ENCODE measurements at regions not wholly inside any gene's neighbourhood (a gene's known extent, or its start where the extent isn't known, plus 50 kb on each side); places are given as distances from the start of the nearest gene placed in this dataset.

DNA sequence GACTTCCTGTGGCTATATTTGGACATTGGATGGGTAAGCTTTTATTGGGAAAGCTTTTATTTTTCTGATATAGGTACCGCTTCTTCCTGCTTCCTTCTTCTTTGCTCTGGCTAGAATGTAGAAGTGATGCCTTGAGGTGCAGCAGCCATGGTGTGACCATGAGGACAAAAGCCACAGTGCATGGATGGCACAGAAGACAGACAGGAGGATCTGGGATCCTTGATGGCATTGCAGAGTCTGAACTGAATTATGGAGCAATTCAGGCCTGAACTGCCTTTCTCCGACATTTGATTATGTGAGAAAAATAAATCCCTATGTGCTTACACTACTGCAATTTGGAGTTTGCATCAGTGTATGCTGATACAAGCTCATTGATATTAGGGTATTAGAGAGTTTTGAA lies 191.3 kb upstream of the CRY1 start:
- no peak for TF ChIP-seq POLR2AphosphoS5 (IDR thresholded peaks at IDR 0.05)
- TF ChIP-seq, protein P1, sequence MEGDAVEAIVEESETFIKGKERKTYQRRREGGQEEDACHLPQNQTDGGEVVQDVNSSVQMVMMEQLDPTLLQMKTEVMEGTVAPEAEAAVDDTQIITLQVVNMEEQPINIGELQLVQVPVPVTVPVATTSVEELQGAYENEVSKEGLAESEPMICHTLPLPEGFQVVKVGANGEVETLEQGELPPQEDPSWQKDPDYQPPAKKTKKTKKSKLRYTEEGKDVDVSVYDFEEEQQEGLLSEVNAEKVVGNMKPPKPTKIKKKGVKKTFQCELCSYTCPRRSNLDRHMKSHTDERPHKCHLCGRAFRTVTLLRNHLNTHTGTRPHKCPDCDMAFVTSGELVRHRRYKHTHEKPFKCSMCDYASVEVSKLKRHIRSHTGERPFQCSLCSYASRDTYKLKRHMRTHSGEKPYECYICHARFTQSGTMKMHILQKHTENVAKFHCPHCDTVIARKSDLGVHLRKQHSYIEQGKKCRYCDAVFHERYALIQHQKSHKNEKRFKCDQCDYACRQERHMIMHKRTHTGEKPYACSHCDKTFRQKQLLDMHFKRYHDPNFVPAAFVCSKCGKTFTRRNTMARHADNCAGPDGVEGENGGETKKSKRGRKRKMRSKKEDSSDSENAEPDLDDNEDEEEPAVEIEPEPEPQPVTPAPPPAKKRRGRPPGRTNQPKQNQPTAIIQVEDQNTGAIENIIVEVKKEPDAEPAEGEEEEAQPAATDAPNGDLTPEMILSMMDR (IDR thresholded peaks at IDR 0.05): no peak
- TF ChIP-seq POLR2A (IDR thresholded peaks at IDR 0.05): no peak
- 95% methylated on average over 2 of the region's 2 CpGs for WGBS
- DNase-seq (ENCODE audit: low spot score): no peak

DNA sequence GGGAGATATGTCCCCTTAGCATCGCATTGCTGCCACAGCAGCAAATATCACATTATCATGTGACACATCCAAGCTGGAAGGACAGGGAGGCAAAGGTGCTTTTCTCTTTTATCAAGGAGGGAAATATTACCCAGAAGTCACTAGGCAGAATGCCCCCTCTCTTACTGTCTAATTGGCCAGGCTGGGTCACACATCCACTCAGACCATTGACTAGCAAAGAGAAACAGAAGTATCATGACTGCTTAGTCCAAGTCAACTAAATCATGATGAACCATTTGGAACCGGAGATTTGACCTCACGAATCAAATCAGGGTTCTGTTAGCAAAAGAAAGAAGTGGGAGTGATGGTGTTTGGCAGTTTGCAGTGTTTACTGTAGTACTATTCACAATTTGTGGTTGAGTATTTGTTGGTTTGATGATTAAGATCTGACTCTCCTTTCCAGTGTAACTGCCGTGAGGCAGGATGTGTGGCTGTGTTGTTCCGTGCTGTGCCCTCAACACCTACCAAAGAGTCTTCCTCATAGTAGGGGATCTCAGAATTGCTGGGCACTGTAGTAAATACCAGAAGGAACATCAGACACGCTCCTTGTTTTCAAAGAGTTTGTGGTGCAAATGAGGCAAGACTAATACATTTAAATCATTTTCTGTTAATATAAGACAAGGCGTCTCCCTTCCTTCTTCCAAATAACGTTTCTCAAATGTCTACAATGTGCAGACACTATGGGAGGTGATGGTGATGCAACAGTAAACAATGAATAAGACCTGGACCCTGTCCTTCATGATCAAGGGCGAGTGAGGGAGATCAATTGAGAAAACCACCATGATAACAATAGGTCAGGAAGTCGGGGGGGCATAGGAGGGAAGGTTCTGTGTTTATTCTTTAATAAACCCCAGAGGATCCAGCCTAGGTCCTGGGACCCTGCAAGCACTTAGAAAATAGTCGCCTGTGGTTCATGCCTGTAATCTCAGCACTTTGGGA lies 194.4 kb upstream of the CRY1 start:
- H3K4me3 ChIP-seq: no peak overlapping the region
- TF ChIP-seq, protein P1 (IDR thresholded peaks at IDR 0.05): no peak
- TF ChIP-seq POLR2AphosphoS5 (IDR thresholded peaks at IDR 0.05): no peak
- no peak for TF ChIP-seq POLR2A (IDR thresholded peaks at IDR 0.05)
- no peaks in the 10 kb centered on the region for H3K4me1 ChIP-seq (replicated peaks)
- WGBS: 66% methylated on average over 11 of the region's 11 CpGs
- DNase-seq (ENCODE audit: low spot score): no peak
- H3K27ac ChIP-seq: no peak overlapping the region
- intact Hi-C loops (cut with DNase I): no loop called here
- no peaks in the 10 kb centered on the region for H3K36me3 ChIP-seq
- H3K9me3 ChIP-seq: no peaks in the 10 kb centered on the region
- no peaks in the 10 kb centered on the region for H3K27me3 ChIP-seq (replicated peaks; ENCODE audit: insufficient read depth)

More for the DNA sequence above, 191.3 kb upstream of the CRY1 start:
- intact Hi-C loops (cut with DNase I): no loop called here
- no peak overlapping the region for H3K27ac ChIP-seq
- H3K27me3 ChIP-seq (replicated peaks; ENCODE audit: insufficient read depth): no peaks in the 10 kb centered on the region
- no peaks in the 10 kb centered on the region for H3K4me1 ChIP-seq (replicated peaks)
- H3K36me3 ChIP-seq: no peaks in the 10 kb centered on the region
- H3K9me3 ChIP-seq: no peaks in the 10 kb centered on the region
- no peak overlapping the region for H3K4me3 ChIP-seq

DNA sequence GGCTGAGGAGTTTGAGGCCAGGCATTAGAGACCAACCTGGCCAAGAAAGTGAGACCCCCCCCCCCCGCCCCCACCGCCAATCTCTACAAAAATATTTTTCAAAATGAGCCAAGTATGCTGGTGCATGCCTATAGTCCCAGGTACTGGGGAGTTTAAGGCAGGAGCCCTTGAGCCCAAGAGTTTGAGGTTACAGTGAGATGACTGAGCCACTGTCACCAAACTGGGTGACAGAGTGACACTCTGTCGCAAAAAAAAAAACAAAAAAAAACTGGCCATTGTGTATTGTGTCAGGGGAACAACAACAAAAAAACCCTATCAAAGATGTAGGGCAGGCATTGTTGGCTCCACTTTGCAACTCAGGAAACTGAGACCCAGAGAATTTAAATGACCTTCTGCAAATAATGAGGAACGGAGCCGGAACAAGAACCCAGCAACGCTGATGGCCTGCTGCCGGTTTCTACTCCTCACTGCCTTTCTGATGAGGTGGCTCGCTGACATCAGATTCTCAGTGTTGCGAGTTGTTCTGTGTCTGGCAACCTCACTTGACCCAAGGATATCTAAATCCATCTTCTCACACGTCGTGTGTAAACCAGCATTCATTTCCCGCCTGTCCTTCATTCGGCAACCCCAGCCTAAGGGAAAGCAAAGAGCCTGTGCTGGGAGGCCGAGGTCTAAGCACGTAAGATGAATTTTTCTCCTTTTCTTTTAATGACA lies 195.2 kb upstream of the CRY1 start:
- TF ChIP-seq, protein P1 (IDR thresholded peaks at IDR 0.05): no peak
- TF ChIP-seq POLR2A (IDR thresholded peaks at IDR 0.05) (no peak), POLR2AphosphoS5 (IDR thresholded peaks at IDR 0.05) (no peak)
- WGBS: 79% methylated on average over 15 of the region's 15 CpGs

DNA sequence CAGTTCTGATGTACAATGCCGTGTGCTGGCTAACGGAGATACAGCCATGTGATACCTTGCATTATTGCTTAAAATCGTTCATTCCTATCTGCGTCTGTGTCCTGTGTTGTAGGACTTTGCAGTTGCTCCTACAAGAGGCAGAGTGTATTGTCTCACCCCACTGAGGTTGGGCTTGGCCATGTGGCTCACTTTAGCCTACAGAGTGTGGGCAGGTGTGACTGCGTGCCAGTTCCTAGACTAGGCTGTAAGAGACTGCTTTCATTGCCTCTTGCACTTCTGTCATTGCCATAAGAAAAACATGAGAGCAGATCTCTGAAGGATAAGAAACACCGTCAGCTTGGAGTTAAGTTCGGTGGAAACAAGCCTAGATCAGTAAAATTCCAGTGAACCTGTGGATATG lies 197.7 kb upstream of the CRY1 start:
- Histone ChIP-seq H3K27me3 (replicated peaks; ENCODE audit: insufficient read depth) (no peaks in the 10 kb centered on the region), H3K4me3 (no peak overlapping the region), H3K9me3 (no peaks in the 10 kb centered on the region), H3K36me3 (no peaks in the 10 kb centered on the region), H3K27ac (no peak overlapping the region), H3K4me1 (replicated peaks) (no peaks in the 10 kb centered on the region)
- TF ChIP-seq POLR2AphosphoS5 (IDR thresholded peaks at IDR 0.05): no peak
- no peak for TF ChIP-seq POLR2A (IDR thresholded peaks at IDR 0.05)
- TF ChIP-seq, protein P1 (IDR thresholded peaks at IDR 0.05): no peak
- DNase-seq (ENCODE audit: low spot score): no peak
- WGBS: 79% methylated on average over 7 of the region's 7 CpGs
- intact Hi-C loops (cut with DNase I): no loop called here

More for the DNA sequence above, 195.2 kb upstream of the CRY1 start:
- intact Hi-C loops (cut with DNase I): no loop called here
- Histone ChIP-seq H3K9me3 (no peaks in the 10 kb centered on the region), H3K27ac (no peak overlapping the region), H3K4me1 (replicated peaks) (no peaks in the 10 kb centered on the region), H3K4me3 (no peak overlapping the region), H3K27me3 (replicated peaks; ENCODE audit: insufficient read depth) (no peaks in the 10 kb centered on the region), H3K36me3 (no peaks in the 10 kb centered on the region)
- no peak for DNase-seq (ENCODE audit: low spot score)
